Prostate gland (tissue), 2 donors: ENCODE measurements at regions not wholly inside any gene's neighbourhood (a gene's known extent, or its start where the extent isn't known, plus 50 kb on each side); places are given as distances from the start of the nearest gene placed in this dataset.

Source experiments
- POLR2AphosphoS5 ChIP-seq: sonication (generic); formaldehyde crosslinking; IDR thresholded peaks from one replicate; pipeline ENCODE4 v1.6.1; 2017; ENCODE audit warnings: antibody characterized with exemption
- TF ChIP-seq, protein P1 (sequence below), 4 experiments: fragments of 200-600 bp in 2 of 4; fragments of 450-650 bp in 2 of 4; sonication (generic) in 2 of 4; IDR thresholded peaks; 1 replicate in 3 of 4; 2 replicates in 1 of 4; pipeline ENCODE4 v1.5.1; 2016 to 2019; ENCODE audit warnings: antibody characterized with exemption in 4 of 4, mild to moderate bottlenecking in 2 of 4, moderate library complexity in 2 of 4

DNA sequence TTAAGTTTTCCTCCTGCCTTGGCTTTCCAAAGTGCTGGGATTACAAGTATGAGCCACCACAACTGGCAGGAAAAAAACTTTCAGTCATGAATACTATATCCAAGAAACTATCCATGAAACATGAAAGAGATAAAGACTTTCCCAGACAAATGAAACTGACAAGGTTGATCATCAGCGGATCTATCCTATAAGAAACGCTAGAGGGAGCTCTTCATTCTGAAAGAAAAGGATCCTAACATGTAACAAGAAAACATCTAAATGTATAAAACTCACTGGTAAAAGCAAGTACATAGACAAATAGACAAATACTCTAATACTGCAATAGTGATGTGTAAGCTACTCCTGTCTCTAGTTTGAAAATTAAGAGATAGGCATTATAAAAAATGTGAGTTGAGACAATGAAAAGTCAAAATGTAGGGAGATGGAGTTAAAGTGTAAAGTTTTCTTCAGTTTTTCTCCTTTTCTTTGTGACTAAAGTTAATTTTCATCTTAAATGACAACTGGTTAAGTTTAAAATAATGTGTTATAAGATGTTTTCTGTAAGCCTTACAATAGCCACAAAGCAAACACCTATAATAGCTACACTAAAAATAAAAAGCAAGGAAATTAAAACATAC is 79.6 kb upstream of the TEKT1 start:
- TF ChIP-seq, protein P1, sequence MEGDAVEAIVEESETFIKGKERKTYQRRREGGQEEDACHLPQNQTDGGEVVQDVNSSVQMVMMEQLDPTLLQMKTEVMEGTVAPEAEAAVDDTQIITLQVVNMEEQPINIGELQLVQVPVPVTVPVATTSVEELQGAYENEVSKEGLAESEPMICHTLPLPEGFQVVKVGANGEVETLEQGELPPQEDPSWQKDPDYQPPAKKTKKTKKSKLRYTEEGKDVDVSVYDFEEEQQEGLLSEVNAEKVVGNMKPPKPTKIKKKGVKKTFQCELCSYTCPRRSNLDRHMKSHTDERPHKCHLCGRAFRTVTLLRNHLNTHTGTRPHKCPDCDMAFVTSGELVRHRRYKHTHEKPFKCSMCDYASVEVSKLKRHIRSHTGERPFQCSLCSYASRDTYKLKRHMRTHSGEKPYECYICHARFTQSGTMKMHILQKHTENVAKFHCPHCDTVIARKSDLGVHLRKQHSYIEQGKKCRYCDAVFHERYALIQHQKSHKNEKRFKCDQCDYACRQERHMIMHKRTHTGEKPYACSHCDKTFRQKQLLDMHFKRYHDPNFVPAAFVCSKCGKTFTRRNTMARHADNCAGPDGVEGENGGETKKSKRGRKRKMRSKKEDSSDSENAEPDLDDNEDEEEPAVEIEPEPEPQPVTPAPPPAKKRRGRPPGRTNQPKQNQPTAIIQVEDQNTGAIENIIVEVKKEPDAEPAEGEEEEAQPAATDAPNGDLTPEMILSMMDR (IDR thresholded peaks at IDR 0.05), result peak in 3 of 4 experiments; percentile 18 to 63 (median 33)
- no peak for TF ChIP-seq POLR2AphosphoS5
